B cell (primary cell): ENCODE measurements at regions not wholly inside any gene's neighbourhood (a gene's known extent, or its start where the extent isn't known, plus 50 kb on each side); places are given as distances from the start of the nearest gene placed in this dataset.

ENCODE experiments used
- ATAC-seq: fragments of 200-7000 bp; cut with Tn5 transposase; one replicate; pipeline ENCODE4 v1.10.0; 2021; ENCODE audit warnings: low read depth, mild to moderate bottlenecking, moderate number of reproducible peaks, moderate library complexity
- CTCF ChIA-PET: fragments of 350-600 bp; sonication (Branson Sonifier 250); formaldehyde crosslinking; loops from one replicate; lab custom pipeline; 2021; ENCODE audit warnings: antibody characterized with exemption, inconsistent platforms; lab: Charles Lee
- POLR2A ChIA-PET: fragments of 350-600 bp; sonication (Branson Sonifier 250); formaldehyde crosslinking; loops from one replicate; lab custom pipeline; 2021; ENCODE audit warnings: antibody characterized with exemption; lab: Charles Lee
- DNase-seq: peaks from one replicate; pipeline ENCODE4 v3.0.0; 2013
- H2AFZ ChIP-seq: 2 replicates; pipeline ENCODE4 v1.6.1; 2012; ENCODE audit warnings: mild to moderate bottlenecking, low read depth, low read length; ENCODE audit not compliant: insufficient read depth, poor library complexity, severe bottlenecking
- H3K27ac ChIP-seq, 2 donors: 1 replicate in 1 of 2; 2 replicates in 1 of 2; pipeline ENCODE4 v1.5.1; 2012 to 2013; ENCODE audit warnings: low read length in 2 of 2, mild to moderate bottlenecking in 2 of 2, moderate library complexity in 1 of 2
- H3K27me3 ChIP-seq, 4 experiments: fragments of 200-600 bp in 1 of 4; sonication (generic) in 1 of 4; replicated peaks in 1 of 4; 1 replicate in 2 of 4; 2 replicates in 2 of 4; pipeline versions ENCODE4 v1.6.1 to v1.7.0; 2013 to 2016; ENCODE audit warnings: low read length in 3 of 4, mild to moderate bottlenecking in 2 of 4, mixed read lengths in 1 of 4, moderate library complexity in 1 of 4; ENCODE audit not compliant: insufficient read depth in 4 of 4, control insufficient read depth in 3 of 4; ENCODE audit errors: control extremely low read depth in 1 of 4
- H3K36me3 ChIP-seq, 2 experiments: replicated peaks in 1 of 2; 1 replicate in 1 of 2; 2 replicates in 1 of 2; pipeline versions ENCODE4 v1.6.1 to v1.7.1; 2013; ENCODE audit warnings: low read length in 1 of 2; ENCODE audit not compliant: insufficient read depth in 2 of 2, control insufficient read depth in 1 of 2; ENCODE audit errors: control extremely low read depth in 1 of 2, extremely low read depth in 1 of 2
- H3K4me1 ChIP-seq, 2 donors: fragments of 200-600 bp in 1 of 2; sonication (generic) in 1 of 2; 1 replicate in 1 of 2; 2 replicates in 1 of 2; pipeline versions ENCODE4 v1.5.1 to v1.6.1; 2013 to 2017; ENCODE audit warnings: low read length in 2 of 2; ENCODE audit not compliant: control insufficient read depth in 2 of 2, insufficient read depth in 2 of 2
- H3K4me2 ChIP-seq: replicated peaks from 2 replicates; pipeline ENCODE3; 2012; ENCODE audit warnings: mild to moderate bottlenecking, low read depth, low read length; ENCODE audit not compliant: poor library complexity, severe bottlenecking
- H3K4me3 ChIP-seq, 5 experiments: fragments of 200-600 bp in 1 of 5; sonication (generic) in 1 of 5; 1 replicate in 3 of 5; 2 replicates in 2 of 5; pipeline versions ENCODE4 v1.5.1 to v1.7.0; 2011 to 2016; ENCODE audit warnings: low read length in 4 of 5, mild to moderate bottlenecking in 4 of 5, low read depth in 2 of 5, control low read depth in 1 of 5, moderate library complexity in 1 of 5; ENCODE audit not compliant: insufficient read depth in 1 of 5; ENCODE audit errors: control extremely low read depth in 1 of 5, extremely low read depth in 1 of 5
- H3K79me2 ChIP-seq: fragments of 200-600 bp; sonication (generic); one replicate; pipeline ENCODE4 v1.6.0; 2016; ENCODE audit warnings: low read length; ENCODE audit not compliant: control insufficient read depth, insufficient read depth
- H3K9ac ChIP-seq: fragments of 200-600 bp; sonication (generic); 2 replicates; pipeline ENCODE4 v1.6.1; 2017; ENCODE audit warnings: mild to moderate bottlenecking, low read length, moderate library complexity
- H3K9me3 ChIP-seq, 3 donors: one replicate each; pipeline versions ENCODE4 v1.6.1 to v1.7.1; 2013; ENCODE audit warnings: low read length in 2 of 3; ENCODE audit not compliant: control insufficient read depth in 2 of 3, insufficient read depth in 1 of 3; ENCODE audit errors: control extremely low read depth in 1 of 3
- H4K20me1 ChIP-seq: 2 replicates; pipeline ENCODE4 v1.6.0; 2012; ENCODE audit warnings: mild to moderate bottlenecking, low read length; ENCODE audit not compliant: insufficient read depth, control insufficient read depth, poor library complexity, severe bottlenecking
- H3K27ac Mint-ChIP-seq: one replicate; pipeline ENCODE4 v1.8.0; 2021; ENCODE audit warnings: mixed read lengths
- H3K27me3 Mint-ChIP-seq: one replicate; pipeline ENCODE4 v1.8.0; 2021; ENCODE audit warnings: mixed read lengths
- H3K4me1 Mint-ChIP-seq: one replicate; pipeline ENCODE4 v1.8.0; 2021; ENCODE audit warnings: mixed read lengths
- H3K4me3 Mint-ChIP-seq: one replicate; pipeline ENCODE4 v1.8.0; 2021; ENCODE audit warnings: mixed read lengths
- H3K9me3 Mint-ChIP-seq: one replicate; pipeline ENCODE4 v1.8.0; 2022; ENCODE audit warnings: mixed read lengths; ENCODE audit not compliant: insufficient read depth
- CTCF ChIP-seq: fragments of 200-600 bp; IDR thresholded peaks from one replicate; pipeline ENCODE4 v1.8.0; 2022; ENCODE audit warnings: antibody characterized with exemption, mild to moderate bottlenecking
- EZH2 ChIP-seq: IDR thresholded peaks from 2 replicates; pipeline ENCODE4 v1.6.1; 2012; ENCODE audit warnings: borderline replicate concordance, low read depth, mild to moderate bottlenecking, moderate library complexity, low read length; ENCODE audit not compliant: insufficient read depth, poor library complexity, severe bottlenecking
- WGBS: methylation state at CpG from one replicate; pipeline ENCODE4 v1.1.5; 2013; ENCODE audit warnings: missing lambda C conversion rate; ENCODE audit not compliant: insufficient coverage; 5-methylcytosine and 5-hydroxymethylcytosine counted together
- intact Hi-C: fragments of 100-400 bp; cut with micrococcal nuclease; formaldehyde crosslinking; loops from one replicate; pipeline ENCODE4 v1.10.0; 2022

DNA sequence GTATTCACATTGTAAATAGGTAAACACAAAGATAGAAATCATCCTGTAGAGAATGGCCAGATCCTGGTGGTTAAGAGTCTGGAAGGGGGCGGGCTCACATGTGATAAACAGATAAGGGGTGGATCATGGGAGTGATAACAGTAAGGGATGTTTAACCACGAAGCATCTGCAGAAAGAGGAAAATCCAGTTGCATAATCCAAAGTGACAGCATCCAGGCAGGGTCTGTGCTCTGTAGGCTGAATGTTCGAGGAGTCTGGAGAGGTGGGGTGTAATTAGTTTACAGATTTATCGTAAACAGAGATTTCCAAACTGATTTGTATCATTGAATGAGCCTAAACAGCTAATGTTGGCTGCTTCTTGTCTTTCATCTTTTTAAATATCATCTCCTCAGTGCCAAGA, 1009.8 kb upstream of the SLIT2 start:
- Histone ChIP-seq H3K4me3 (no peak overlapping the region), H3K27me3 (no peaks in the 10 kb centered on the region), H3K79me2 (no peaks in the 10 kb centered on the region), H3K9ac (no peak overlapping the region), H3K4me2 (no peak overlapping the region), H4K20me1 (no peaks in the 10 kb centered on the region), H3K9me3 (no peaks in the 10 kb centered on the region), H3K36me3 (no peaks in the 10 kb centered on the region), H3K4me1 (no peaks in the 10 kb centered on the region), H3K27ac (no peak overlapping the region), H2AFZ (no peak overlapping the region)
- DNase-seq, result no peak
- no peak overlapping the region for H3K27ac Mint-ChIP-seq
- no peaks in the 10 kb centered on the region for H3K9me3 Mint-ChIP-seq
- no peak overlapping the region for H3K4me3 Mint-ChIP-seq
- ATAC-seq, result no peak
- ChIA-PET CTCF (interaction anchor here (1.1 kb wide), 1 partner anchor 10 kb away, joined by 3 read pairs; no protein-coding TSS in a partner anchor), POLR2A (no interaction called here)
- 56% methylated on average over 3 of the region's 4 CpGs for WGBS
- no peaks in the 10 kb centered on the region for H3K27me3 Mint-ChIP-seq
- TF ChIP-seq CTCF (no peak), EZH2 (no peak)
- H3K4me1 Mint-ChIP-seq, result no peaks in the 10 kb centered on the region
- intact Hi-C loops, result no loop called here

DNA sequence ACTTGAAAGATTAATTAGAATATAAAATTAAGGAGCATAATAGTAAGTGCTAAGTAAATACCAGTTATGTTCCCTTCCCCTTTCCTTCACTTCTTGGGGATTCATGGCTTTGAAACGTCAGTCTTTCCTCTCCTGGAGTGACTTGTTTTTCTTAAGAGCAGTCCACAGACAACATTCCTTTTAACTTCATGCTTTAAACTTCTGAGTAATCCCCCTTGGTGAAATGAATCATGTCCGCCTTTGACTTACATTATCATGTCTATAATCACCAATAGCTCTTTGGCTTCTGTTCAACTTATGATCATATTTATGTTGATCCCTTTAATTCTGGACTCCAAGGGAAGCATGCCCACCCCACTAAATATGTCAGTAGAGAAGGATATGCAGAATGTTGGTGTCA, 1012.1 kb upstream of the SLIT2 start:
- H3K4me1 Mint-ChIP-seq, result no peaks in the 10 kb centered on the region
- Histone ChIP-seq H3K9ac (no peak overlapping the region), H4K20me1 (no peaks in the 10 kb centered on the region), H3K36me3 (no peaks in the 10 kb centered on the region), H3K4me2 (no peak overlapping the region), H3K27me3 (no peaks in the 10 kb centered on the region), H3K27ac (no peak overlapping the region), H3K4me1 (no peaks in the 10 kb centered on the region), H3K79me2 (no peaks in the 10 kb centered on the region), H3K4me3 (no peak overlapping the region), H3K9me3 (no peaks in the 10 kb centered on the region), H2AFZ (no peak overlapping the region)
- POLR2A ChIA-PET, result no interaction called here
- no peak overlapping the region for H3K27ac Mint-ChIP-seq
- H3K9me3 Mint-ChIP-seq, result no peaks in the 10 kb centered on the region
- no CpG with 5 or more reads among the region's 2 CpGs for WGBS
- H3K27me3 Mint-ChIP-seq, result no peaks in the 10 kb centered on the region
- no peak for ATAC-seq
- TF ChIP-seq EZH2 (no peak), CTCF (no peak)
- no peak overlapping the region for H3K4me3 Mint-ChIP-seq
- intact Hi-C loops, result no loop called here
- CTCF ChIA-PET, result no interaction called here
- no peak for DNase-seq
